Upper lobe of left lung (tissue), 6 donors: ENCODE measurements at regions not wholly inside any gene's neighbourhood (a gene's known extent, or its start where the extent isn't known, plus 50 kb on each side); places are given as distances from the start of the nearest gene placed in this dataset.

Source experiments
- ATAC-seq, 2 donors: fragments of 200-7000 bp; cut with Tn5 transposase; one replicate each; pipeline ENCODE4 v1.9.1; 2022; ENCODE audit warnings: mild to moderate bottlenecking in 2 of 2, moderate library complexity in 2 of 2; ENCODE audit not compliant: low FRiP score in 2 of 2
- DNase-seq, 2 donors: peaks; one replicate each; pipeline ENCODE4 v3.0.0-alpha.2; 2019 to 2020
- H3K27ac ChIP-seq, 4 donors: fragments of 200-600 bp; sonication (generic); one replicate each; pipeline ENCODE4 v1.5.1; 2016 to 2019
- H3K27me3 ChIP-seq, 4 donors: fragments of 200-600 bp; sonication (generic); one replicate each; pipeline ENCODE4 v1.5.1; 2017 to 2019
- H3K36me3 ChIP-seq, 4 donors: fragments of 200-600 bp; sonication (generic); one replicate each; pipeline ENCODE4 v1.5.1; 2016 to 2019
- H3K4me1 ChIP-seq, 4 donors: fragments of 200-600 bp; sonication (generic); one replicate each; pipeline ENCODE4 v1.5.1; 2018 to 2019
- H3K4me3 ChIP-seq, 4 donors: fragments of 200-600 bp; sonication (generic); one replicate each; pipeline ENCODE4 v1.5.1; 2017 to 2019; ENCODE audit warnings: mild to moderate bottlenecking in 2 of 4, moderate library complexity in 1 of 4
- H3K9me3 ChIP-seq, 4 donors: fragments of 200-600 bp; sonication (generic); one replicate each; pipeline ENCODE4 v1.5.1; 2018 to 2019
- CTCF ChIP-seq, 6 experiments: fragments of 450-650 bp in 4 of 6; fragments of 200-600 bp in 2 of 6; sonication (generic) in 2 of 6; IDR thresholded peaks; one replicate each; pipeline ENCODE4 v1.5.1; 2016 to 2019; ENCODE audit warnings: antibody characterized with exemption in 6 of 6
- EP300 ChIP-seq, 4 donors: sonication (generic); formaldehyde crosslinking; IDR thresholded peaks; one replicate each; pipeline ENCODE4 v1.5.1; 2017; ENCODE audit warnings: antibody characterized with exemption in 4 of 4, control low read depth in 2 of 4
- POLR2A ChIP-seq, 4 donors: fragments of 450-650 bp; IDR thresholded peaks; one replicate each; pipeline ENCODE4 v1.5.1; 2016 to 2017; ENCODE audit warnings: antibody characterized with exemption in 4 of 4, mild to moderate bottlenecking in 2 of 4
- POLR2AphosphoS5 ChIP-seq, 2 donors: sonication (generic); formaldehyde crosslinking; IDR thresholded peaks; one replicate each; pipeline ENCODE4 v1.5.1; 2017; ENCODE audit warnings: antibody characterized with exemption in 2 of 2
- WGBS, 2 donors: methylation state at CpG; one replicate each; pipeline ENCODE4 v1.1.5; 2017 to 2018; 5-methylcytosine and 5-hydroxymethylcytosine counted together
- donor health status: DM: no; HTN: no; CAD: no; lungs with moderate emphysema.
- donor health status: DM: no; HTN: yes; CAD: no; lungs with severe emphysema.

- no peaks in the 10 kb centered on the region for H3K36me3 ChIP-seq
- ATAC-seq (no peak), DNase-seq (no peak)
- no peaks in the 10 kb centered on the region for H3K4me1 ChIP-seq
- no peak for TF ChIP-seq POLR2A (IDR thresholded peaks at IDR 0.05)
- no peak for TF ChIP-seq EP300 (IDR thresholded peaks at IDR 0.05)
- TF ChIP-seq CTCF (IDR thresholded peaks at IDR 0.05): no peak
- no peak for TF ChIP-seq POLR2AphosphoS5 (IDR thresholded peaks at IDR 0.05)
- H3K27me3 ChIP-seq: no peaks in the 10 kb centered on the region
- no peaks in the 10 kb centered on the region for H3K9me3 ChIP-seq
- no peak overlapping the region for H3K27ac ChIP-seq
- WGBS, 2 donors: 72 to 74% methylated on average over 8 of the region's 8 CpGs
- no peak overlapping the region for H3K4me3 ChIP-seq
Measured at GRCh38 chr4:24013668-24014422, 124.0 kb upstream of the PPARGC1A start.

- 63 to 64% methylated on average over 1 of the region's 1 CpG for WGBS, 2 donors
- no peak overlapping the region for H3K27ac ChIP-seq
- TF ChIP-seq POLR2A (IDR thresholded peaks at IDR 0.05) (no peak), EP300 (IDR thresholded peaks at IDR 0.05) (no peak), POLR2AphosphoS5 (IDR thresholded peaks at IDR 0.05) (no peak)
- H3K9me3 ChIP-seq: no peaks in the 10 kb centered on the region
- H3K36me3 ChIP-seq: no peaks in the 10 kb centered on the region
- ATAC-seq (no peak), DNase-seq (no peak)
- H3K4me3 ChIP-seq: no peak overlapping the region
- H3K27me3 ChIP-seq: no peaks in the 10 kb centered on the region
- no peaks in the 10 kb centered on the region for H3K4me1 ChIP-seq
Measured at GRCh38 chr4:24010994-24011393, 121.1 kb upstream of the PPARGC1A start.

GRCh38 chr4:24010573-24010972, 120.7 kb upstream of the PPARGC1A start:
- 23 to 38% methylated on average over 3 of the region's 3 CpGs for WGBS, 2 donors
- no peaks in the 10 kb centered on the region for H3K36me3 ChIP-seq
- H3K4me3 ChIP-seq: no peak overlapping the region
- H3K27ac ChIP-seq: no peak overlapping the region
- DNase-seq (no peak), ATAC-seq (no peak)
- no peaks in the 10 kb centered on the region for H3K4me1 ChIP-seq
- H3K27me3 ChIP-seq: no peaks in the 10 kb centered on the region
- no peak for TF ChIP-seq CTCF (IDR thresholded peaks at IDR 0.05)
- TF ChIP-seq POLR2AphosphoS5 (IDR thresholded peaks at IDR 0.05): no peak
- no peak for TF ChIP-seq POLR2A (IDR thresholded peaks at IDR 0.05)
- TF ChIP-seq EP300 (IDR thresholded peaks at IDR 0.05): no peak
- no peaks in the 10 kb centered on the region for H3K9me3 ChIP-seq

- no peak for TF ChIP-seq CTCF (IDR thresholded peaks at IDR 0.05)
- TF ChIP-seq POLR2A (IDR thresholded peaks at IDR 0.05): no peak
- no peak for TF ChIP-seq EP300 (IDR thresholded peaks at IDR 0.05)
- no peak for TF ChIP-seq POLR2AphosphoS5 (IDR thresholded peaks at IDR 0.05)
- no peak for ATAC-seq
- Histone ChIP-seq H3K4me3 (no peak overlapping the region), H3K27ac (no peak overlapping the region), H3K9me3 (no peaks in the 10 kb centered on the region), H3K27me3 (no peaks in the 10 kb centered on the region), H3K36me3 (no peaks in the 10 kb centered on the region), H3K4me1 (no peaks in the 10 kb centered on the region)
- 71 to 74% methylated on average over 10 of the region's 10 CpGs for WGBS, 2 donors
- no peak for DNase-seq
Measured at GRCh38 chr4:24007860-24008261, 118.0 kb upstream of the PPARGC1A start.

- Histone ChIP-seq H3K27me3 (no peaks in the 10 kb centered on the region), H3K4me1 (no peaks in the 10 kb centered on the region), H3K4me3 (no peak overlapping the region), H3K27ac (no peak overlapping the region), H3K36me3 (no peaks in the 10 kb centered on the region), H3K9me3 (no peaks in the 10 kb centered on the region)
- DNase-seq: no peak
- ATAC-seq: no peak
- TF ChIP-seq EP300 (IDR thresholded peaks at IDR 0.05) (no peak), POLR2A (IDR thresholded peaks at IDR 0.05) (no peak), POLR2AphosphoS5 (IDR thresholded peaks at IDR 0.05) (no peak), CTCF (IDR thresholded peaks at IDR 0.05) (no peak)
- 91% methylated on average over 1 of the region's 1 CpG; no CpG with 5 or more reads in 1 of the 2 donors for WGBS, 2 donors
Measured at GRCh38 chr4:24006269-24006668, 116.4 kb upstream of the PPARGC1A start.
